GM23338 (cell line): ENCODE measurements at regions not wholly inside any gene's neighbourhood (a gene's known extent, or its start where the extent isn't known, plus 50 kb on each side); places are given as distances from the start of the nearest gene placed in this dataset.

ENCODE experiments used
- CREB1 ChIP-seq: fragments of 250-450 bp; sonication (Bioruptor Pico); IDR thresholded peaks from 2 replicates; pipeline ENCODE4 v1.5.0; 2020; ENCODE audit warnings: low read depth, mild to moderate bottlenecking, moderate library complexity
- EZH2 ChIP-seq: fragments of 200-600 bp; sonication (generic); IDR thresholded peaks from one replicate; pipeline ENCODE4 v1.8.0; 2017; ENCODE audit warnings: antibody characterized with exemption, mild to moderate bottlenecking, low read depth; ENCODE audit not compliant: unreplicated experiment
- EZH2phosphoT487 ChIP-seq: fragments of 200-600 bp; sonication (generic); IDR thresholded peaks from one replicate; pipeline ENCODE4 v1.8.1; 2018; ENCODE audit warnings: antibody characterized with exemption; ENCODE audit not compliant: unreplicated experiment
- JUNB ChIP-seq: IDR thresholded peaks from one replicate; pipeline ENCODE4 v1.6.1; 2016; ENCODE audit warnings: antibody characterized with exemption; ENCODE audit not compliant: unreplicated experiment
- NANOG ChIP-seq: IDR thresholded peaks from 2 replicates; pipeline ENCODE4 v1.6.1; 2016; ENCODE audit warnings: antibody characterized with exemption, borderline replicate concordance
- POLR2AphosphoS5 ChIP-seq: IDR thresholded peaks from 2 replicates; pipeline ENCODE4 v1.6.1; 2016; ENCODE audit warnings: antibody characterized with exemption, low read depth
- STAT1 ChIP-seq: IDR thresholded peaks from one replicate; pipeline ENCODE4 v1.6.1; 2016; ENCODE audit warnings: antibody characterized with exemption; ENCODE audit not compliant: unreplicated experiment
- ZNF114 ChIP-seq: fragments of 250-450 bp; sonication (Bioruptor Pico); IDR thresholded peaks from 2 replicates; pipeline ENCODE4 v1.5.0; 2020; ENCODE audit warnings: mild to moderate bottlenecking, moderate library complexity
- TF ChIP-seq, protein P1 (sequence below), 2 experiments: fragments of 200-600 bp in 1 of 2; sonication (generic) in 1 of 2; conservative IDR thresholded peaks; 2 replicates each; pipeline versions ENCODE4 v1.5.1 to v1.6.1; 2016 to 2017; ENCODE audit warnings: antibody characterized with exemption in 2 of 2, low read depth in 2 of 2, mild to moderate bottlenecking in 2 of 2, moderate library complexity in 1 of 2
- TF ChIP-seq, protein P2 (sequence below): IDR thresholded peaks from one replicate; pipeline ENCODE4 v1.6.1; 2018; ENCODE audit warnings: antibody characterized with exemption; ENCODE audit not compliant: unreplicated experiment
- TF ChIP-seq, protein P3 (sequence below): IDR thresholded peaks from 2 replicates; pipeline ENCODE4 v1.6.1; 2016; ENCODE audit warnings: antibody characterized with exemption

DNA sequence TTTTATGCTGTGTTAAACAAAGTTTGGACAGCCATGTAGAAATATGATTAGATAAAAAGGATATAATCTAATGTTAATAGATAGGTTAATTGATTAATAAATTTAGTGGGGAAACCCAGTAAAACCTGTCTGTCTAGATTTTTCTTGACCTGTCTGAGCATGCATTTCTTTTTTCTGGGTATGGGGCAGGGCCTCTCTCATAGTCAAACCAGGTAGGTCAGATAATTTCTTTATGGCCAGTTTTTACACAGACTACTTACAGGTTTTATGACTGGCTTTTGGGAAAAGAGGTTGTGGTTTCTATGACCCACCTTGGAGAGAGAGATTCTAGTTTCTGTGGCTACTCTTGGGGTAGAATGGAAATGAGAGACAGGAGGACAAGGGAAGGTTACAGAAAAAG, 135.6 kb upstream of the EPHA5 start:
- TF ChIP-seq, protein P1, sequence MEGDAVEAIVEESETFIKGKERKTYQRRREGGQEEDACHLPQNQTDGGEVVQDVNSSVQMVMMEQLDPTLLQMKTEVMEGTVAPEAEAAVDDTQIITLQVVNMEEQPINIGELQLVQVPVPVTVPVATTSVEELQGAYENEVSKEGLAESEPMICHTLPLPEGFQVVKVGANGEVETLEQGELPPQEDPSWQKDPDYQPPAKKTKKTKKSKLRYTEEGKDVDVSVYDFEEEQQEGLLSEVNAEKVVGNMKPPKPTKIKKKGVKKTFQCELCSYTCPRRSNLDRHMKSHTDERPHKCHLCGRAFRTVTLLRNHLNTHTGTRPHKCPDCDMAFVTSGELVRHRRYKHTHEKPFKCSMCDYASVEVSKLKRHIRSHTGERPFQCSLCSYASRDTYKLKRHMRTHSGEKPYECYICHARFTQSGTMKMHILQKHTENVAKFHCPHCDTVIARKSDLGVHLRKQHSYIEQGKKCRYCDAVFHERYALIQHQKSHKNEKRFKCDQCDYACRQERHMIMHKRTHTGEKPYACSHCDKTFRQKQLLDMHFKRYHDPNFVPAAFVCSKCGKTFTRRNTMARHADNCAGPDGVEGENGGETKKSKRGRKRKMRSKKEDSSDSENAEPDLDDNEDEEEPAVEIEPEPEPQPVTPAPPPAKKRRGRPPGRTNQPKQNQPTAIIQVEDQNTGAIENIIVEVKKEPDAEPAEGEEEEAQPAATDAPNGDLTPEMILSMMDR (conservative IDR thresholded peaks at IDR 0.05; ENCODE audit: low read depth in 2 of 2), result no peak
- TF ChIP-seq NANOG (no peak), EZH2 (no peak), POLR2AphosphoS5 (no peak), JUNB (no peak), CREB1 (CRISPR knock-in tag) (no peak), EZH2phosphoT487 (no peak), ZNF114 (CRISPR knock-in tag) (no peak), STAT1 (no peak)
- TF ChIP-seq, protein P2, sequence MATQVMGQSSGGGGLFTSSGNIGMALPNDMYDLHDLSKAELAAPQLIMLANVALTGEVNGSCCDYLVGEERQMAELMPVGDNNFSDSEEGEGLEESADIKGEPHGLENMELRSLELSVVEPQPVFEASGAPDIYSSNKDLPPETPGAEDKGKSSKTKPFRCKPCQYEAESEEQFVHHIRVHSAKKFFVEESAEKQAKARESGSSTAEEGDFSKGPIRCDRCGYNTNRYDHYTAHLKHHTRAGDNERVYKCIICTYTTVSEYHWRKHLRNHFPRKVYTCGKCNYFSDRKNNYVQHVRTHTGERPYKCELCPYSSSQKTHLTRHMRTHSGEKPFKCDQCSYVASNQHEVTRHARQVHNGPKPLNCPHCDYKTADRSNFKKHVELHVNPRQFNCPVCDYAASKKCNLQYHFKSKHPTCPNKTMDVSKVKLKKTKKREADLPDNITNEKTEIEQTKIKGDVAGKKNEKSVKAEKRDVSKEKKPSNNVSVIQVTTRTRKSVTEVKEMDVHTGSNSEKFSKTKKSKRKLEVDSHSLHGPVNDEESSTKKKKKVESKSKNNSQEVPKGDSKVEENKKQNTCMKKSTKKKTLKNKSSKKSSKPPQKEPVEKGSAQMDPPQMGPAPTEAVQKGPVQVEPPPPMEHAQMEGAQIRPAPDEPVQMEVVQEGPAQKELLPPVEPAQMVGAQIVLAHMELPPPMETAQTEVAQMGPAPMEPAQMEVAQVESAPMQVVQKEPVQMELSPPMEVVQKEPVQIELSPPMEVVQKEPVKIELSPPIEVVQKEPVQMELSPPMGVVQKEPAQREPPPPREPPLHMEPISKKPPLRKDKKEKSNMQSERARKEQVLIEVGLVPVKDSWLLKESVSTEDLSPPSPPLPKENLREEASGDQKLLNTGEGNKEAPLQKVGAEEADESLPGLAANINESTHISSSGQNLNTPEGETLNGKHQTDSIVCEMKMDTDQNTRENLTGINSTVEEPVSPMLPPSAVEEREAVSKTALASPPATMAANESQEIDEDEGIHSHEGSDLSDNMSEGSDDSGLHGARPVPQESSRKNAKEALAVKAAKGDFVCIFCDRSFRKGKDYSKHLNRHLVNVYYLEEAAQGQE, result no peak
- TF ChIP-seq, protein P3, sequence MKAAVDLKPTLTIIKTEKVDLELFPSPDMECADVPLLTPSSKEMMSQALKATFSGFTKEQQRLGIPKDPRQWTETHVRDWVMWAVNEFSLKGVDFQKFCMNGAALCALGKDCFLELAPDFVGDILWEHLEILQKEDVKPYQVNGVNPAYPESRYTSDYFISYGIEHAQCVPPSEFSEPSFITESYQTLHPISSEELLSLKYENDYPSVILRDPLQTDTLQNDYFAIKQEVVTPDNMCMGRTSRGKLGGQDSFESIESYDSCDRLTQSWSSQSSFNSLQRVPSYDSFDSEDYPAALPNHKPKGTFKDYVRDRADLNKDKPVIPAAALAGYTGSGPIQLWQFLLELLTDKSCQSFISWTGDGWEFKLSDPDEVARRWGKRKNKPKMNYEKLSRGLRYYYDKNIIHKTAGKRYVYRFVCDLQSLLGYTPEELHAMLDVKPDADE, result no peak
